Fibroblast of skin of right biceps (primary cell): ENCODE measurements at regions not wholly inside any gene's neighbourhood (a gene's known extent, or its start where the extent isn't known, plus 50 kb on each side); places are given as distances from the start of the nearest gene placed in this dataset.

Experiments
- DNase-seq: peaks from one replicate; pipeline ENCODE4 v3.0.0-alpha.2; 2013

DNA sequence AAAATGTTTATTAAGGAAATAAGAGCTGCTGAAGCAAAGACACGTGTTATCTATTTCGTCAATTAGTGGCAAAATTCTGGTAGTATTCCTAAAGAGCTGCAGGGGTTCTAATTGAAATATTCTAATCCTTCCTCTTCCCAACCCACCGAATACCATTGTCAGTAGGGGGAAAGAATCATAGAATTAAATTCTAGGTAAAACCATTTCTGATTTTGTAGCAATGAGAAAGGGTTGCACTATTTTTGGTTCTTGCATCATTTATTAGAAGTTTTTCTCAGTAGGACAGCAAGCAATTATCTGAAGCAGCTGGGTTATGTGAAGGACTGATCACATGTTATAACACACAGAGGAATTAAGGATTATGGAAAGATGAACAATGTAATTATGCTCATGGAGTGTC is 80.3 kb upstream of the SEMA6A start:
- no peak for DNase-seq

DNA sequence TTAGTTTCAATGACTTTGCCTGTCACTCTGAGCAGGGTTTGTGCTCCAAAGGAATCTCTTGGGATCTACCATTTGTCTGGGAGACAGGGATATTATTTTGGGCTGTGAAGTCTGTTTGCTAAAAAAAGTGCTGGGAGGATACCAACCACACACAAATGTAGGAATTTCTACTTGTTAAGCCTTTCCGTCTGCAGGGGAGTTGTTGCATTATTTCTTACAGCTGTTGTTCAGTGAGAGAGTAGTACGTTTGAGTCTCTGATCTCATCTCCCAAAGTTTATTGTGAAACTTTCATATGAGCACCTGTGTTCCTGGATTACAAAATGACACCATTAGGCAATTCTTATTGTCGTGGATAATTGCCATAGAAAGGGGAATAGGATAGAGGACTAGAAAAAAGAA is 78.3 kb upstream of the SEMA6A start:
- peak; percentile 8 for DNase-seq

DNA sequence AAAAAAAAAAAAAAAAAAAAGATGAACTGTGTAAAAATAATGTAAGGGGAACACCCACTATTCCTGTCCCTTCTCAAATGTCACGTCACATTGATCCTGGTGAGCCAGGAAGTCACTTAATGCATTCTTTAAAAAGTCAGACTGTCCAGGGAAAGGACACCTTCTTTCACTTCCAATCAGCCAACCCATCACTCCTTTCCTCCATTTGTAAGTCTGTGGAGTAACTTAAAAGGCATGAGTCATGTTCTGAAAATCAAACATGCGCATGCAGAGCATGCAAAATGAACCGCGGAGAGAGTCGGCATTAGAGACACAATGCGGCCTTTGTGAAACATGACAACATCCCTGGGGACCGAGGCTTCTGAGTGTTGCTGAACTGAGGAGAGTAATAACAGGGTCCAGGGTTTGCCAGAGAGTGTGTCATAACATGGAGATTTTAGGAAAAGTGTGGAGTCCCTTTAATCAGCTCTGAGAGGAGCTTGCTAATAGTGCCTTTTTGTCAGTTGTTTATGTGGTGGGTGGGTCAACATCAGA is 77.6 kb upstream of the SEMA6A start:
- DNase-seq, result peak; percentile 88

DNA sequence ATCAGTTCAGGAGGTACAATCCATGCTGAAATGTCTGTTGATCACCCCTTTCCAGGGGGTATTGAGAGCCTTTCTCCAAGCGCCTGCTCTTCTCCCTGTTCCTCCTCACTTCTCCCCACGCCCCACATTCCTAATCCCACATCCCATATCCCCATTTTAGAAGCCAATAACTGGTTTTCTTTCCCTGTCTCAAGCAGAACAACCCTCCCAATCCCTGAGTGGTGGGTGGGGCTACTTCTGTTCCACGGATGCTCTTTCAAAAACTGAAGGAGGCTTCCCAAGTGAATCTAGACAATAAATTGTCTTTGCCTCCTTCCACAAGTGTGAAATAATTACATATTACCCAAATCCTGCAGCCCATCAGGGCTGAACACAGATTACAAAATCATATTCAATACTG is 77.0 kb upstream of the SEMA6A start:
- DNase-seq, result no peak

DNA sequence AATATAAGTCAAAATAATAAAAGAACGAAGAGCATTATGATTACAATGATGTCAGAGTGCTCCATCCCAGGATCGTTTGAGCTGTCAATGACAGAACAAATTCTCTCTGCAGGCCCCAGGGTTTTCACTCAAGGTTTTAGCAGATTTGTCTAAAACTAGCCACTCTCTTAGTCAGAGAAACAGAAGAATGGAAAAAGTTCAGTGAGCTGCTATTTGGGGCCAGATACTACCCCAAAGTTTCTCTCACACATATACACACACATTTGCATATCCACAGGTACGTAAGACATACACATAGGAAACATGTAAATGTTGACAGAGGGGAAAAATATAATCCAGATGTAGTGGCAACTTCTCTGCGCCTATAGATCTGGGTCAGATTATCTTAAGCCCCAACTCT is 76.3 kb upstream of the SEMA6A start:
- no peak for DNase-seq

DNA sequence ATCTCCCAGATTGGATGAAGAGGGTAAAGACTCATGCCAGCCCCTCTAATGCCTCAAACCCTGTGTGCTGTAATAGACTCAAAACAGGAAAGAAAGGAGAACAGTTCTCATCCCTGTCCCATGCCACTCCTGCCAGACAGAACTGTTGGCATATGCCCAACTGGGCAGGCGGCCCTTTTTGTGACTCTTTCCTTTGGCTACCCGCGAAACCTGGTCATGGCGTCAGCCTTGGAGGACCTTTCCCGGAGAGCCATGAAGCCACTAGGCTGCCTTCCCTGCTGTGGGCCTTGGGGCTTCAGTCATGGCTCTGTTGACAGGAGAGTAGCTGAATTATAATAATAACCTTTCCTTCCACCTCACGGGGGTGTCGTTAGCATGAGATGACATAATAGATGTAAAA is 75.9 kb upstream of the SEMA6A start:
- no peak for DNase-seq

DNA sequence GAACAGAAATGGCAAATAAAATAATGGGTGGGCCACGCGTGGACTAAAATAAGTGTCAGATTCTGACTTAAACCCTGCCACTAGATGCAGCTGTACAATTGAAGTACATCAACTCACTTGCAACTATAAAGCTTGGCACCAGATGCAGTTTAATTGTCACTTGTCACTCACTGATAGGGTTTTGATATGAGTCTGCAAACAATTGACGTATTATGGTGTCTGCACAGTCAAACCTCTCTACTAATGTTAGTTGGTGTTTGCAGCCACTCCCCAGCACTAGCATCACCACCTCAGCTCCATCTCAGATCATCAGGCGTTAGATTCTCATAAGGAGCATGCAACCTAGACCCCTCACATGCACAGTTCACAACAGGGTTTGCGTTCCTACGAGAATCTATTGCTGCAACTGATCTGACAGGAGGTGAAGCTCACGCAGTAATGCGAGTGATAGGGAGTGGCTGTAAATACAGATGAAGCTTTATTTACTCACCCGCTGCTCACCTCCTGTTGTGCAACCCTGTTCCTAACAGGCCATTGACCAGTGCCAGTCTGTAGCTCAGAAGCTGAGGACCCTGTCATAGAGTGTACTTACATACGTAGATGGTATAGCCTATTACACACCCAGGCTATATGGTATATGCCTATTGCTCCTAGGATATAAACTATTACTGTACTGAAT is 72.1 kb upstream of the SEMA6A start:
- DNase-seq, result no peak

DNA sequence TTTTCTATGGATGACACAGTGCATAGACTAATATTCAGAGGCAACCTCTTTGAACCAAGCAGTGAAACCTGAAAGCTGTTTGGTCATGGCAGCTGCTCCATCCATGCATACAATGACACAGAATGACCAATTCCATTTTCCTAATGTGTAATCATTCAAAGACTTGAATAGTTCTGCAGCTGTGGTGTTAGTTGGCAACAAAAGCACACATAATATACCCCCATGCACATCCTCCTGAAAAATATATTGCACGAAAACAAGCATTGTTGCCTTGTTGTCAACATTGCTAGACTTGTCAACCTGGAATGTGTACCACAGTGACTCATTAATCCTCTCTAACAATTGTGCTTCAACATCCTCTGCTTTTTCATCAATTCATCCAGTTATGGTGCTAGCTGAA is 71.0 kb upstream of the SEMA6A start:
- DNase-seq, result no peak

DNA sequence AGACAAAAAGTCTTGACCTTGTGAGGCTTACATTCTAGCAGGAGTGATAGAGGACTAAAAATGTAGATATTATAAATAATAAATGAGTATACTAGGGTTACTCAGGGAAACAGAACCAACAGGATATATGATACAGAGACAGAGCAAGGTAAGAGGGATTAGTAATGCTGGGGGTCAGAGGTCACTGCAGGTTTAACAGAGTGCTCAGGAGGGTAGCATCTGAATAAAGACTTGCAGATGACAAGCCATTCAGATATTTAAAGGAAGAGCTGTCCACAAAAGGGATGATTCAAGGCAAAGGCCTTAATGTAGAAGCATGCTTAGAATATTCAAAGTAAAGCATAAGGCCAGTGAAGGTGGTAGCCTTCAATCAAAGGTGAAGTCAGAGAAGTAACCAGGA is 65.6 kb upstream of the SEMA6A start:
- DNase-seq, result no peak

DNA sequence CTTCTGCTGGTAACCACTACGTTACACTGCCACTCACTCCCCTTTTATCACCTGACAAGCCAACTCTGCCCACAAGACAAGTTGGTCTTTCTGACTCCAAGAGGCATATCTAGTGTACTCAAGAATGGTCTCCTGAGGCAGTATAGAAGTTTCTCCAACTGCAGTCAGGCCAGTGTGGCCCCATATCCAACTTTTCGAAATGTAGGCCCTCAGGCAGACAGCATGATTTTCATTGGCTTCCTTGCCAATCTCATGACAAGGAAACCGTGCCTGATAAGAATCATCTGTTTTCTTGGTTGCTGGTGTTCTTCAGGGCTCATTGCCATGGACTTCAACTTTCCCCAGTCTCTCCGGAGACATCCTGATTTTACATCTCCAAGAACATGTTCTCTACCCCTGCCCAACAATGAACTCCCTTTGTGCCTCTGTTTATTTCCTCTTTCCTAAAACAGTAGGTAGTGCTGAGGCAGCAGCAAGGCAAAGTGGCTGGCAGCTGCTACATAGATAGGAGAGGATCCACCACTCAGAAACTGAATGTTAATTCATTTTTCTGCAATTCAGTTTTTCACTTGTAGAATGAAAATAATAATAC is 62.6 kb upstream of the SEMA6A start:
- DNase-seq, result no peak

DNA sequence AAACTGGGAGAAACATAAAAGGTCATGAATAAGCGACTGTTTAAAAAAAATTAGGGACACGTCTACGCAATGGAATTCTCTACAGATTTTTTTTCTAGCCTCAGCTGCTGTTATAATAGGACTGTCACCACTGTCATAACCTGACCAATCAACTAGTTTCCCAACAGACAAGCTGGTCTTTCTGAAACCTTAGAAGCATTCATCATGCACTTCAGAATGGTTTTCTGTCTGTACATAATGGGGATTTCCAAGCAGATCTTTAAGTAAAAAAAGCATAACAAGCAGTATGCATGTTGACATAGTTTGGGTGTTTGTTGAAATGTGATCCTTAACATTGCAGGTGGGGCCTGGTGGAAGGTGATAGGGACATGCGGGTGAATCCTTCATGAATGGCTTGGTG is 58.3 kb upstream of the SEMA6A start:
- DNase-seq, result no peak

DNA sequence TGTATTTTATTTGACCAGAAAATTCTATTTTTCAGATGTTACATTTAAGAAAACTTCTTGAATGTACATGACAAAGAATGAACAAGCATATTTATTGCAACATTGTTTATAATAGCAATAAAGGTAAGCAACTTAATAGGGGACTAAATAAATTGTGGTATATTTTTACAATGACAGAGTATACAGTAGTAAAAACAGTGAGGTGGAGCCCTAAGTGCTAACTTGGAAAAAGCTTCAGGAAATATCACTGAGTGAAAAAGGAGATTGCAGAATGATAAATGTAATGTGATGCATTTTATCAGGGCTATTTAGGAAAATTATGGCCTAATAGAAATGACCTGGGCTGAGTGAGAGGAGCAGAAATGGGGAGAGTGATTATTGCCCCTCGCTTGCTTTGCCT is 56.5 kb upstream of the SEMA6A start:
- no peak for DNase-seq

DNA sequence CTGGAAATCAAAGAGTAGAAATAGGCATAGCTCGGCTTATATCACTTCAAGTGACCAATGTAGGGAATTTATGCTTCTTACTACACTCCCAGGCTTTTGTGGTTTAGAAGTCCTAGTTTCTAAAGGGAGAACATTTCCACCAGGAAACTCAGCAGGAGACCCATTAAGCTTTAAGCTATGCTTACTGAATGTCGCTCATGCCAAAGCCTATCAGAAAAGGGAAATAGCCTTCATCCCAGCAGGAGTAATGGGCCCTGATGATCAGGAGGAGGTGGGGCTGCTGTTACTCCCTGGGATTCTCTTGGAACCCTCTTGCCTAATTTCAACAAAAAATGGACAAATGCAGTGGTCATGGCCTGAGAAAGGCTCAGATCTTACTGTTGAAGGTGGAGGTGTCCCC is 54.5 kb upstream of the SEMA6A start:
- no peak for DNase-seq

DNA sequence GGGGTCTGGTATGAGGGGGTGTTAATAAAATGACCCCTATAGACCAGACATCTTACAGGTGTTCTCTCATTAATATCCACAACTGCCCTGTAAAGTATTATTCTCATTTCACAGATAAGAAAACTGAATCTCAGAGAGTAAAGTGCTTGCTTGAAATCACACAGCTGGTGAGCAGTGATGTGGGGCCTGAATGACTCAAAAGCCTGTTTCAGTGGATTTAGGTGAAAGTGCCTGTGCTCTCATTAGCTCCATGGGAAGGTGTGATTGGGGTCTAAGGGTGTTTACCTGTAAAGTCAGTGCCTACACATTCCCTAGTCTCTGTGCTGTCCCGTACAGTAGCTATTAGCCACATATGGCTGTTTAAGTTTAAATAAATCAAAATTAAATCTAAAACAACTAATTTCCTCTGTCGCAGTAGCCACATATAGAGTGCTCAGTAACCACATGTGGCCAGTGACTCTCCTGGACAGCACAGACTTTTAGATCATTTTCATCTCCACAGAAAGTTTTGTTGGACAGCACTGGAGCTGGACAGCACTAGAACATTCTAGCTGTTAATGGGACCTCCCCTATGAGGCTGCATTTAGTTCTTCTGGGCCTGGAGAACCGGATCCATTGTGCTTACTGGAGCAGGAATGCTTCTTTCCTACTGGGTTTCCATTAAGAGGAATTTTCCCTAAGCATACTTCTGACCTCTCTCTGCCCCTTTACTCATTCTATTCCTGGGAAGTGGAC is 52.5 kb upstream of the SEMA6A start:
- DNase-seq, result no peak

DNA sequence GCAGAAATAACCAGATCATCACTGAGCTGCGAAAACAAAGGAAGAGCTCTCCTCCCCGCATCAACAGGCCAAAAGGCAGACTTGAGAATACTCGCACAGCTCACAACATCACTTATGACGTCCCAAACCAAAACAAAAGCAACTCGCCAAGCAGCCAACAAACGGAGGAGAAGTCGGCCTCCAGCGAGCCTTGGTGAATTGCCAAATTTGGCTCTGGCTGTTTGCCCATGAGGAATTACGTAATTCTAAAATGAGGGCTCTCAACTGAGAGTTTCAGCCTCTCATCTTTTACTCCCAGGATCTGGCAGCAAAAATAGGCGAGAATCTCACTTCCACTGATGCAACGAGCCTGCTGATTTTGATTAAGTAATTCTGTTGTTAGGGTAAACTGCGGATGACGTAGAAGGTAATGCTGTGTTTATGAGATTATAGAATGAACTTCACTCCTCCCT is 51.7 kb upstream of the SEMA6A start:
- DNase-seq, result peak; percentile 64
